WERI-Rb-1 (cell line): ENCODE measurements at regions not wholly inside any gene's neighbourhood (a gene's known extent, or its start where the extent isn't known, plus 50 kb on each side); places are given as distances from the start of the nearest gene placed in this dataset.

ENCODE experiments used
- DNase-seq: peaks from one replicate; pipeline ENCODE4 v3.0.0-alpha.2; 2020
- H3K27ac ChIP-seq: fragments of 250-450 bp; sonication (Bioruptor Pico); 2 replicates; pipeline ENCODE4 v1.5.1; 2020; ENCODE audit warnings: mild to moderate bottlenecking, moderate library complexity
- H3K27me3 ChIP-seq: fragments of 250-450 bp; sonication (Bioruptor Pico); 2 replicates; pipeline ENCODE4 v1.5.1; 2021; ENCODE audit warnings: mild to moderate bottlenecking, low read depth, moderate library complexity; ENCODE audit not compliant: insufficient read depth, severe bottlenecking
- H3K36me3 ChIP-seq: fragments of 250-450 bp; sonication (Bioruptor Pico); 2 replicates; pipeline ENCODE4 v1.5.1; 2020; ENCODE audit warnings: mild to moderate bottlenecking, moderate library complexity
- H3K4me3 ChIP-seq: 2 replicates; pipeline ENCODE4 v1.5.1; 2011; ENCODE audit warnings: low read depth, mild to moderate bottlenecking, control low read depth, low read length
- H3K9me3 ChIP-seq: fragments of 250-450 bp; sonication (Bioruptor Pico); 2 replicates; pipeline ENCODE4 v1.5.1; 2021; ENCODE audit warnings: mild to moderate bottlenecking, moderate library complexity; ENCODE audit not compliant: severe bottlenecking
- CTCF ChIP-seq: IDR thresholded peaks from 2 replicates; pipeline ENCODE4 v1.5.1; 2011; ENCODE audit warnings: low read depth, mild to moderate bottlenecking, control low read depth, inconsistent platforms, low read length

- Histone ChIP-seq H3K27ac (no peak overlapping the region), H3K9me3 (no peaks in the 10 kb centered on the region), H3K36me3 (no peaks in the 10 kb centered on the region), H3K27me3 (no peaks in the 10 kb centered on the region), H3K4me3 (no peak overlapping the region)
- DNase-seq: no peak
- TF ChIP-seq CTCF: no peak
Measured at GRCh38 chr13:72657379-72657778, 70.0 kb downstream of the MZT1 start.

GRCh38 chr13:72656357-72656756 is 71.1 kb downstream of the MZT1 start:
- H3K36me3 ChIP-seq: no peaks in the 10 kb centered on the region
- DNase-seq: no peak
- H3K4me3 ChIP-seq: no peak overlapping the region
- no peak overlapping the region for H3K27ac ChIP-seq
- no peaks in the 10 kb centered on the region for H3K9me3 ChIP-seq
- no peaks in the 10 kb centered on the region for H3K27me3 ChIP-seq
- TF ChIP-seq CTCF: no peak

GRCh38 chr13:72653506-72653905 is 73.9 kb downstream of the MZT1 start:
- Histone ChIP-seq H3K36me3 (no peaks in the 10 kb centered on the region), H3K27me3 (no peaks in the 10 kb centered on the region), H3K4me3 (no peak overlapping the region), H3K9me3 (no peaks in the 10 kb centered on the region), H3K27ac (no peak overlapping the region)
- no peak for TF ChIP-seq CTCF
- no peak for DNase-seq

GRCh38 chr13:72652681-72653080 is 74.7 kb downstream of the MZT1 start:
- Histone ChIP-seq H3K9me3 (no peaks in the 10 kb centered on the region), H3K27ac (no peak overlapping the region), H3K4me3 (no peak overlapping the region), H3K36me3 (no peaks in the 10 kb centered on the region), H3K27me3 (no peaks in the 10 kb centered on the region)
- TF ChIP-seq CTCF: no peak
- no peak for DNase-seq

GRCh38 chr13:72651144-72651543 is 76.3 kb downstream of the MZT1 start:
- peak; percentile 23 for DNase-seq
- no peak overlapping the region for H3K27ac ChIP-seq
- no peaks in the 10 kb centered on the region for H3K36me3 ChIP-seq
- no peaks in the 10 kb centered on the region for H3K9me3 ChIP-seq
- H3K27me3 ChIP-seq: no peaks in the 10 kb centered on the region
- peak; percentile 71 for TF ChIP-seq CTCF
- no peak overlapping the region for H3K4me3 ChIP-seq

- Histone ChIP-seq H3K36me3 (no peaks in the 10 kb centered on the region), H3K27ac (no peak overlapping the region), H3K4me3 (no peak overlapping the region), H3K27me3 (no peaks in the 10 kb centered on the region), H3K9me3 (no peaks in the 10 kb centered on the region)
- no peak for DNase-seq
- TF ChIP-seq CTCF: no peak
Measured at GRCh38 chr13:72650051-72650700, 77.3 kb downstream of the MZT1 start.
